Peyer's patch (tissue), 4 donors: ENCODE measurements at regions not wholly inside any gene's neighbourhood (a gene's known extent, or its start where the extent isn't known, plus 50 kb on each side); places are given as distances from the start of the nearest gene placed in this dataset.
"Not testable (repeated sequence)": the region's sequence is repeated elsewhere in the genome, so short reads cannot be mapped to it uniquely, and the experiment has no call there.

ENCODE experiments used
- DNase-seq, 3 donors: peaks; one replicate each; pipeline ENCODE4 v3.0.0-alpha.2; 2017 to 2019
- H3K27ac ChIP-seq, 4 donors: fragments of 200-600 bp; sonication (generic); one replicate each; pipeline ENCODE4 v1.5.1; 2016 to 2019
- H3K27me3 ChIP-seq, 2 donors: fragments of 200-600 bp; sonication (generic); one replicate each; pipeline ENCODE4 v1.5.1; 2019
- H3K36me3 ChIP-seq, 3 donors: fragments of 200-600 bp; sonication (generic); one replicate each; pipeline ENCODE4 v1.5.1; 2016 to 2019
- H3K4me1 ChIP-seq, 4 donors: fragments of 200-600 bp; sonication (generic); one replicate each; pipeline ENCODE4 v1.5.1; 2016 to 2019
- H3K4me3 ChIP-seq, 4 donors: fragments of 200-600 bp; sonication (generic); 1 replicate in 3 of 4; 2 replicates in 1 of 4; pipeline ENCODE4 v1.5.1; 2016 to 2019; ENCODE audit warnings: mild to moderate bottlenecking in 1 of 4
- H3K9me3 ChIP-seq, 4 donors: fragments of 200-600 bp; sonication (generic); one replicate each; pipeline ENCODE4 v1.5.1; 2016 to 2019; ENCODE audit warnings: mild to moderate bottlenecking in 1 of 4
- CTCF ChIP-seq, 6 experiments: fragments of 450-650 bp in 4 of 6; fragments of 200-600 bp in 2 of 6; sonication (generic) in 1 of 6; IDR thresholded peaks; one replicate each; pipeline ENCODE4 v1.5.1; 2017 to 2019; ENCODE audit warnings: antibody characterized with exemption in 6 of 6, mild to moderate bottlenecking in 3 of 6, moderate library complexity in 1 of 6
- POLR2A ChIP-seq, 2 donors: fragments of 450-650 bp; IDR thresholded peaks; one replicate each; pipeline ENCODE4 v1.5.1; 2017; ENCODE audit warnings: antibody characterized with exemption in 2 of 2, mild to moderate bottlenecking in 2 of 2, moderate library complexity in 2 of 2

- no peak for TF ChIP-seq POLR2A (IDR thresholded peaks at IDR 0.05)
- no peak for TF ChIP-seq CTCF (IDR thresholded peaks at IDR 0.05)
- H3K27me3 ChIP-seq = no peaks in the 10 kb centered on the region
Observed at GRCh38 chr3:11904157-11904556, 57.5 kb upstream of the TAMM41 start.

GRCh38 chr3:11906407-11906806 lies 59.7 kb upstream of the TAMM41 start:
- DNase-seq = no peak
- no peak for TF ChIP-seq POLR2A (IDR thresholded peaks at IDR 0.05)
- TF ChIP-seq CTCF (IDR thresholded peaks at IDR 0.05) = no peak
- H3K9me3 ChIP-seq = no peaks in the 10 kb centered on the region
- no peaks in the 10 kb centered on the region for H3K4me1 ChIP-seq
- no peaks in the 10 kb centered on the region for H3K36me3 ChIP-seq
- H3K27ac ChIP-seq = no peak overlapping the region
- no peak overlapping the region for H3K4me3 ChIP-seq
- no peaks in the 10 kb centered on the region for H3K27me3 ChIP-seq

More at GRCh38 chr3:11904157-11904556, 57.5 kb upstream of the TAMM41 start:
- no peaks in the 10 kb centered on the region for H3K4me1 ChIP-seq
- H3K36me3 ChIP-seq = no peaks in the 10 kb centered on the region
- no peaks in the 10 kb centered on the region for H3K9me3 ChIP-seq
- no peak overlapping the region for H3K4me3 ChIP-seq
- no peak overlapping the region for H3K27ac ChIP-seq
- DNase-seq = no peak

- TF ChIP-seq CTCF (IDR thresholded peaks at IDR 0.05) (no peak), POLR2A (IDR thresholded peaks at IDR 0.05) (no peak)
- H3K4me3 ChIP-seq = no peak overlapping the region
- DNase-seq = no peak
Observed at GRCh38 chr3:11907667-11908660, 61.3 kb upstream of the TAMM41 start.

GRCh38 chr3:11908981-11909698 lies 62.5 kb upstream of the TAMM41 start:
- Histone ChIP-seq H3K4me1 (no peaks in the 10 kb centered on the region), H3K27me3 (no peaks in the 10 kb centered on the region), H3K27ac (no peak overlapping the region), H3K9me3 (no peaks in the 10 kb centered on the region), H3K36me3 (no peaks in the 10 kb centered on the region), H3K4me3 (no peak overlapping the region)
- DNase-seq = peak in 1 of 3 donors; percentile 13
- TF ChIP-seq CTCF (IDR thresholded peaks at IDR 0.05) (no peak), POLR2A (IDR thresholded peaks at IDR 0.05) (no peak)

More at GRCh38 chr3:11907667-11908660, 61.3 kb upstream of the TAMM41 start:
- Histone ChIP-seq H3K9me3 (no peaks in the 10 kb centered on the region), H3K4me1 (no peaks in the 10 kb centered on the region), H3K27me3 (no peaks in the 10 kb centered on the region), H3K36me3 (no peaks in the 10 kb centered on the region), H3K27ac (no peak overlapping the region)

- DNase-seq = peak in 1 of 3 donors; percentile 34
- Histone ChIP-seq H3K4me3 (no peak overlapping the region), H3K36me3 (no peaks in the 10 kb centered on the region), H3K27ac (no peak overlapping the region), H3K27me3 (no peaks in the 10 kb centered on the region), H3K9me3 (no peaks in the 10 kb centered on the region), H3K4me1 (no peaks in the 10 kb centered on the region)
- TF ChIP-seq CTCF (IDR thresholded peaks at IDR 0.05) = no peak
- no peak for TF ChIP-seq POLR2A (IDR thresholded peaks at IDR 0.05)
Observed at GRCh38 chr3:11909726-11910125, 63.0 kb upstream of the TAMM41 start.

- H3K27me3 ChIP-seq, H3K36me3 ChIP-seq, H3K9me3 ChIP-seq, H3K4me3 ChIP-seq, H3K4me1 ChIP-seq, H3K27ac ChIP-seq: not testable (repeated sequence)
- DNase-seq = peak in 1 of 3 donors; percentile 11
Observed at GRCh38 chr3:11910216-11910930, 63.7 kb upstream of the TAMM41 start.
